HCT116 (cell line): ENCODE measurements at regions not wholly inside any gene's neighbourhood (a gene's known extent, or its start where the extent isn't known, plus 50 kb on each side); places are given as distances from the start of the nearest gene placed in this dataset.

Experiments
- ATAC-seq: fragments of 200-7000 bp; cut with Tn5 transposase; 2 replicates; pipeline ENCODE4 v1.9.1; 2020; ENCODE audit warnings: mild to moderate bottlenecking, moderate library complexity
- BruUV-seq: library from RNA; stranded (reverse); fragments of 400-500 nt; replicated peaks from 2 replicates; lab custom pipeline; 2021; lab: Mats Ljungman, UMichigan
- CTCF ChIA-PET: fragments of 300-600 bp; sonication (Branson Sonifier 250); formaldehyde crosslinking; loops from one replicate; lab custom pipeline; 2021; ENCODE audit warnings: antibody characterized with exemption; lab: Charles Lee
- POLR2A ChIA-PET: fragments of 300-600, 350-600 bp; sonication (Branson Sonifier 250); formaldehyde crosslinking; loops from one replicate; lab custom pipeline; 2021; ENCODE audit warnings: antibody characterized with exemption; lab: Charles Lee
- RAD21 ChIA-PET, 2 experiments: fragments of 300-600 bp; sonication (Branson Sonifier 250); formaldehyde crosslinking; loops; one replicate each; lab custom pipeline; 2023; ENCODE audit warnings: low total read pairs in 2 of 2; ENCODE audit not compliant: uncharacterized antibody in 2 of 2, unreplicated experiment in 2 of 2, low non-redundant PET in 1 of 2; lab: Charles Lee
- DNase-seq: peaks from one replicate; pipeline ENCODE4 v3.0.0-alpha.2; 2010; ENCODE audit warnings: low read depth, low spot score
- H2AFZ ChIP-seq: fragments of 200-600 bp; shearing (Covaris generic), sonication (generic); 2 replicates; pipeline ENCODE4 v1.6.1; 2017; ENCODE audit warnings: low read depth, mixed run types, mixed read lengths, antibody characterized with exemption, low read length; ENCODE audit not compliant: poor library complexity, severe bottlenecking
- H3K27ac ChIP-seq: 2 replicates; pipeline ENCODE4 v1.5.1; 2012; ENCODE audit warnings: low read depth, low read length
- H3K27me3 ChIP-seq: fragments of 200-600 bp; sonication (generic); 2 replicates; pipeline ENCODE4 v1.6.1; 2016; ENCODE audit warnings: mixed run types, low read length, mixed read lengths; ENCODE audit not compliant: insufficient read depth
- H3K36me3 ChIP-seq, 2 experiments: fragments of 200-500 bp in 1 of 2; fragments of 200-600 bp in 1 of 2; sonication (Bioruptor generic) in 1 of 2; sonication (generic) in 1 of 2; 2 replicates each; pipeline versions ENCODE4 v1.5.1 to v1.6.1; 2014 to 2016; ENCODE audit warnings: low read length in 2 of 2, inconsistent platforms in 1 of 2, mixed read lengths in 1 of 2, mixed run types in 1 of 2; ENCODE audit not compliant: insufficient read depth in 2 of 2, control insufficient read depth in 1 of 2
- H3K4me1 ChIP-seq, 2 experiments: fragments of 200-600 bp in 1 of 2; sonication (generic) in 1 of 2; 2 replicates each; pipeline versions ENCODE4 v1.5.1 to v1.6.1; 2012 to 2017; ENCODE audit warnings: low read length in 2 of 2, inconsistent platforms in 1 of 2, mild to moderate bottlenecking in 1 of 2, mixed read lengths in 1 of 2, mixed run types in 1 of 2, moderate library complexity in 1 of 2; ENCODE audit not compliant: insufficient read depth in 2 of 2, control insufficient read depth in 1 of 2
- H3K4me2 ChIP-seq: fragments of 200-600 bp; sonication (generic); 2 replicates; pipeline ENCODE4 v1.6.1; 2017; ENCODE audit warnings: mixed run types, low read length, mixed read lengths
- H3K4me3 ChIP-seq, 2 experiments: fragments of 200-600 bp in 1 of 2; sonication (generic) in 1 of 2; replicated peaks in 1 of 2; 2 replicates each; pipeline ENCODE4 v1.5.1; 2011 to 2016; ENCODE audit warnings: low read length in 2 of 2, control low read depth in 1 of 2, low read depth in 1 of 2, mild to moderate bottlenecking in 1 of 2, mixed read lengths in 1 of 2, mixed run types in 1 of 2
- H3K79me2 ChIP-seq: fragments of 200-600 bp; sonication (generic); 2 replicates; pipeline ENCODE4 v1.6.1; 2017; ENCODE audit warnings: mild to moderate bottlenecking, mixed run types, low read length, moderate library complexity, mixed read lengths; ENCODE audit not compliant: insufficient read depth
- H3K9ac ChIP-seq: fragments of 200-600 bp; sonication (generic); 2 replicates; pipeline ENCODE4 v1.6.1; 2016; ENCODE audit warnings: low read length, mixed read lengths
- H3K9me2 ChIP-seq: fragments of 200-600 bp; sonication (generic), shearing (Covaris generic); 2 replicates; pipeline ENCODE4 v1.6.1; 2017; ENCODE audit warnings: mixed run types, mild to moderate bottlenecking, moderate library complexity; ENCODE audit not compliant: insufficient read depth
- H3K9me3 ChIP-seq, 2 experiments: fragments of 200-500 bp in 1 of 2; fragments of 200-600 bp in 1 of 2; sonication (Bioruptor generic) in 1 of 2; sonication (generic) in 1 of 2; 2 replicates each; pipeline ENCODE4 v1.6.1; 2014 to 2017; ENCODE audit warnings: low read length in 2 of 2, mixed read lengths in 2 of 2, inconsistent platforms in 1 of 2, low read depth in 1 of 2, mild to moderate bottlenecking in 1 of 2, mixed run types in 1 of 2, moderate library complexity in 1 of 2; ENCODE audit not compliant: control insufficient read depth in 1 of 2, insufficient read depth in 1 of 2
- H4K20me1 ChIP-seq: fragments of 200-600 bp; sonication (generic), shearing (Covaris generic); 2 replicates; pipeline ENCODE4 v1.6.1; 2017; ENCODE audit warnings: mixed run types, mild to moderate bottlenecking, moderate library complexity; ENCODE audit not compliant: insufficient read depth
- EGR1 ChIP-seq: IDR thresholded peaks from 2 replicates; pipeline ENCODE4 v1.6.1; 2012; ENCODE audit warnings: low read depth
- EZH2 ChIP-seq: fragments of 200-600 bp; sonication (generic); IDR thresholded peaks from 2 replicates; pipeline ENCODE4 v1.6.1; 2017; ENCODE audit warnings: antibody characterized with exemption, mixed run types
- EZH2phosphoT487 ChIP-seq: fragments of 200-600 bp; IDR thresholded peaks from 2 replicates; pipeline ENCODE4 v1.6.1; 2018; ENCODE audit warnings: antibody characterized with exemption, borderline replicate concordance
- FOSL1 ChIP-seq: IDR thresholded peaks from 2 replicates; pipeline ENCODE4 v1.6.1; 2012; ENCODE audit warnings: low read depth
- POLR2AphosphoS5 ChIP-seq: IDR thresholded peaks from 2 replicates; pipeline ENCODE4 v1.6.1; 2011; ENCODE audit warnings: mild to moderate bottlenecking, low read depth, low read length, moderate library complexity
- SIN3A ChIP-seq: IDR thresholded peaks from 2 replicates; pipeline ENCODE4 v1.6.1; 2012; ENCODE audit warnings: low read depth
- SRF ChIP-seq: IDR thresholded peaks from 2 replicates; pipeline ENCODE4 v1.6.1; 2012; ENCODE audit warnings: low read depth
- TCF7L2 ChIP-seq: IDR thresholded peaks from 2 replicates; pipeline ENCODE4 v1.7.0; 2011; ENCODE audit warnings: borderline replicate concordance, inconsistent platforms; ENCODE audit not compliant: insufficient read depth, insufficient read length; ENCODE audit errors: extremely low read depth
- ZFX ChIP-seq: fragments of 450-650 bp; IDR thresholded peaks from 2 replicates; pipeline ENCODE4 v1.6.1; 2017
- intact Hi-C: fragments of 100-400 bp; cut with micrococcal nuclease; formaldehyde crosslinking; loops from 2 replicates; pipeline ENCODE4 v1.10.0; 2022
- TF ChIP-seq, protein P1 (sequence below): IDR thresholded peaks from 2 replicates; pipeline ENCODE4 v1.6.1; 2012
- TF ChIP-seq, protein P2 (sequence below): IDR thresholded peaks from 2 replicates; pipeline ENCODE4 v1.6.1; 2011; ENCODE audit warnings: mild to moderate bottlenecking, low read length, moderate library complexity; ENCODE audit not compliant: insufficient replicate concordance; ENCODE audit errors: extremely low read depth
- TF ChIP-seq, protein P3 (sequence below): IDR thresholded peaks from 2 replicates; pipeline ENCODE4 v1.6.1; 2012

- no peak for TF ChIP-seq SRF
- TF ChIP-seq EZH2phosphoT487, result no peak
- TF ChIP-seq, protein P1, sequence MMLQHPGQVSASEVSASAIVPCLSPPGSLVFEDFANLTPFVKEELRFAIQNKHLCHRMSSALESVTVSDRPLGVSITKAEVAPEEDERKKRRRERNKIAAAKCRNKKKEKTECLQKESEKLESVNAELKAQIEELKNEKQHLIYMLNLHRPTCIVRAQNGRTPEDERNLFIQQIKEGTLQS, result no peak
- TF ChIP-seq, protein P2, sequence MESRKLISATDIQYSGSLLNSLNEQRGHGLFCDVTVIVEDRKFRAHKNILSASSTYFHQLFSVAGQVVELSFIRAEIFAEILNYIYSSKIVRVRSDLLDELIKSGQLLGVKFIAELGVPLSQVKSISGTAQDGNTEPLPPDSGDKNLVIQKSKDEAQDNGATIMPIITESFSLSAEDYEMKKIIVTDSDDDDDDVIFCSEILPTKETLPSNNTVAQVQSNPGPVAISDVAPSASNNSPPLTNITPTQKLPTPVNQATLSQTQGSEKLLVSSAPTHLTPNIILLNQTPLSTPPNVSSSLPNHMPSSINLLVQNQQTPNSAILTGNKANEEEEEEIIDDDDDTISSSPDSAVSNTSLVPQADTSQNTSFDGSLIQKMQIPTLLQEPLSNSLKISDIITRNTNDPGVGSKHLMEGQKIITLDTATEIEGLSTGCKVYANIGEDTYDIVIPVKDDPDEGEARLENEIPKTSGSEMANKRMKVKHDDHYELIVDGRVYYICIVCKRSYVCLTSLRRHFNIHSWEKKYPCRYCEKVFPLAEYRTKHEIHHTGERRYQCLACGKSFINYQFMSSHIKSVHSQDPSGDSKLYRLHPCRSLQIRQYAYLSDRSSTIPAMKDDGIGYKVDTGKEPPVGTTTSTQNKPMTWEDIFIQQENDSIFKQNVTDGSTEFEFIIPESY, result no peak
- TF ChIP-seq EGR1, result no peak
- no peak for TF ChIP-seq SIN3A
- TF ChIP-seq FOSL1, result no peak
- TF ChIP-seq, protein P3, sequence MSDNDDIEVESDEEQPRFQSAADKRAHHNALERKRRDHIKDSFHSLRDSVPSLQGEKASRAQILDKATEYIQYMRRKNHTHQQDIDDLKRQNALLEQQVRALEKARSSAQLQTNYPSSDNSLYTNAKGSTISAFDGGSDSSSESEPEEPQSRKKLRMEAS, result no peak
- TF ChIP-seq ZFX, result no peak
- no peak for TF ChIP-seq TCF7L2
- no peak for TF ChIP-seq EZH2
These were observed 1062.8 kb upstream of the NOVA1 start (continued) for GRCh38 chr14:27660683-27661082.

DNA sequence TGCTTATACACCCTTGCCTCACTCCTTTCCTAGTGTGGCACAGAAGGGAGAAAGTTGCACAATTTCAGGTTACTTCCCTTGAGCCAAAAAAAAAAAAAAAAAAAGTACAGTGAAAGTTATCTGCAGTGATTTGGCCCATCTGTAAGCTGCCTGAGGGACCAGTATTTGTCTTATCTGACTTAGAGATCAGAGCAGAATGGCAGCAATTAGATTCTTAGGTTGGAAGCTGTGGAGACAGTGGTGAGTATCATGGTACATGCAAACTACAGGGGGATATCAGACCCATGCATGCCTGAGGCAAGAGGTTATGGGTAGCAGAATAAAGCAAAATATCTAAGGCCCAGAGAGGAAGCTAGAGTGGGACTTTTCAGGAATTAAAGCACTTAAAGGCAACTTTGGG lies 1070.7 kb upstream of the NOVA1 start:
- H3K27ac ChIP-seq, result no peak overlapping the region
- POLR2A ChIA-PET, result no interaction called here
- no peaks in the 10 kb centered on the region for H3K4me1 ChIP-seq
- no peak for ATAC-seq
- intact Hi-C loops, result no loop called here
- RAD21 ChIA-PET, result no interaction called here
- peaks cover 9 to 24% of the 10 kb centered on the region in 2 experiments; a peak in 2 of 4 replicates for H3K9me3 ChIP-seq
- no peaks in the 10 kb centered on the region for H3K9me2 ChIP-seq
- TF ChIP-seq POLR2AphosphoS5 (no peak), EGR1 (no peak)
- TF ChIP-seq, all 23 proteins: peak for 0
- DNase-seq, result no peak
- Histone ChIP-seq H3K36me3 (no peaks in the 10 kb centered on the region), H3K27me3 (no peaks in the 10 kb centered on the region), H3K4me2 (no peak overlapping the region), H3K4me3 (no peak overlapping the region), H2AFZ (no peak overlapping the region), H4K20me1 (no peaks in the 10 kb centered on the region), H3K9ac (no peak overlapping the region), H3K79me2 (no peaks in the 10 kb centered on the region)
- BruUV-seq, result no TSS peak
- CTCF ChIA-PET, result no interaction called here
